GM23248 (cell line): ENCODE measurements at regions not wholly inside any gene's neighbourhood (a gene's known extent, or its start where the extent isn't known, plus 50 kb on each side); places are given as distances from the start of the nearest gene placed in this dataset.

Experiments used
- EZH2 ChIP-seq: fragments of 200-600 bp; sonication (generic); IDR thresholded peaks from 2 replicates; pipeline ENCODE4 v1.6.1; 2018; ENCODE audit warnings: antibody characterized with exemption, mild to moderate bottlenecking; ENCODE audit not compliant: insufficient read depth, poor library complexity, severe bottlenecking
- EZH2phosphoT487 ChIP-seq: fragments of 200-600 bp; sonication (generic); IDR thresholded peaks from 2 replicates; pipeline ENCODE4 v1.6.1; 2018; ENCODE audit warnings: antibody characterized with exemption, moderate library complexity, mild to moderate bottlenecking, low read depth; ENCODE audit not compliant: insufficient read depth

- no peak for TF ChIP-seq EZH2
- no peak for TF ChIP-seq EZH2phosphoT487
Observed at GRCh38 chr2:67564626-67565025, 167.5 kb downstream of the ETAA1 start.
